Tongue (tissue), 1 donor: ENCODE measurements at regions not wholly inside any gene's neighbourhood (a gene's known extent, or its start where the extent isn't known, plus 50 kb on each side); places are given as distances from the start of the nearest gene placed in this dataset.
A peak's percentile ranks its signal among the peaks of the same experiment; 100 is the strongest.
"Not testable (repeated sequence)": the region's sequence is repeated elsewhere in the genome, so short reads cannot be mapped to it uniquely, and the experiment has no call there.

ENCODE experiments used
- DNase-seq: peaks from one replicate; pipeline ENCODE4 v3.0.0-alpha.2; 2015

GRCh38 chr14:80055667-80056496, 155.4 kb downstream of the DIO2 start:
- DNase-seq: peak; percentile 81

GRCh38 chr14:80055226-80055625, 156.1 kb downstream of the DIO2 start:
- DNase-seq: no peak

GRCh38 chr14:80054020-80054419, 157.3 kb downstream of the DIO2 start:
- no peak for DNase-seq

- no peak for DNase-seq
Observed at GRCh38 chr14:80049055-80049454, 162.2 kb downstream of the DIO2 start.

GRCh38 chr14:80047761-80048160, 163.5 kb downstream of the DIO2 start:
- peak; percentile 3 for DNase-seq

- DNase-seq: no peak
Observed at GRCh38 chr14:80037349-80037748, 174.0 kb downstream of the DIO2 start.

- no peak for DNase-seq
Observed at GRCh38 chr14:80024417-80024816, 186.9 kb downstream of the DIO2 start.

- DNase-seq: not testable (repeated sequence)
Observed at GRCh38 chr14:80018476-80018875, 192.8 kb downstream of the DIO2 start.

- peak; percentile 9 for DNase-seq
Observed at GRCh38 chr14:80017795-80018194, 193.5 kb downstream of the DIO2 start.

- not testable (repeated sequence) for DNase-seq
Observed at GRCh38 chr14:80010245-80010644, 201.1 kb downstream of the DIO2 start.

- DNase-seq: peak; percentile 13
Observed at GRCh38 chr14:80005561-80005960, 205.7 kb downstream of the DIO2 start.

GRCh38 chr14:80004871-80005270, 206.4 kb downstream of the DIO2 start:
- DNase-seq: no peak

- DNase-seq: peak; percentile 17
Observed at GRCh38 chr14:80003138-80003537, 208.2 kb downstream of the DIO2 start.

GRCh38 chr14:79997509-79998208, 213.6 kb downstream of the DIO2 start:
- DNase-seq: peak; percentile 14

- DNase-seq: no peak
Observed at GRCh38 chr14:79992407-79993198, 218.7 kb downstream of the DIO2 start.

GRCh38 chr14:79991866-79992265, 219.4 kb downstream of the DIO2 start:
- DNase-seq: no peak

GRCh38 chr14:79989990-79990389, 221.3 kb downstream of the DIO2 start:
- no peak for DNase-seq

- DNase-seq: no peak
Observed at GRCh38 chr14:79986251-79986650, 225.1 kb downstream of the DIO2 start.

- DNase-seq: no peak
Observed at GRCh38 chr14:79972230-79972629, 239.1 kb downstream of the DIO2 start.

GRCh38 chr14:79971330-79971729, 240.0 kb downstream of the DIO2 start:
- no peak for DNase-seq

- no peak for DNase-seq
Observed at GRCh38 chr14:79967453-79967852, 243.9 kb downstream of the DIO2 start.

- no peak for DNase-seq
Observed at GRCh38 chr14:79967001-79967400, 244.3 kb downstream of the DIO2 start.

- DNase-seq: no peak
Observed at GRCh38 chr14:79965896-79966295, 245.4 kb downstream of the DIO2 start.
